IMR-90 (cell line): ENCODE measurements at regions not wholly inside any gene's neighbourhood (a gene's known extent, or its start where the extent isn't known, plus 50 kb on each side); places are given as distances from the start of the nearest gene placed in this dataset.

Experiments
- BHLHE40 ChIP-seq: fragments of 150-350 bp; IDR thresholded peaks from 2 replicates; pipeline ENCODE4 v1.6.1; 2016; ENCODE audit warnings: mild to moderate bottlenecking, low read depth, low read length
- CEBPB ChIP-seq: IDR thresholded peaks from 2 replicates; pipeline ENCODE4 v1.6.1; 2012; ENCODE audit warnings: low read depth, low read length, improper control_type of control experiment
- CHD1 ChIP-seq: IDR thresholded peaks from 2 replicates; pipeline ENCODE4 v1.6.1; 2012; ENCODE audit warnings: low read depth, low read length, improper control_type of control experiment
- CTCF ChIP-seq: conservative IDR thresholded peaks from 2 replicates; pipeline ENCODE4 v1.5.1; 2012; ENCODE audit warnings: mild to moderate bottlenecking, low read depth, low read length, improper control_type of control experiment
- MAFK ChIP-seq: IDR thresholded peaks from 2 replicates; pipeline ENCODE4 v1.6.1; 2012; ENCODE audit warnings: low read depth, low read length, improper control_type of control experiment
- MAZ ChIP-seq: IDR thresholded peaks from 2 replicates; pipeline ENCODE4 v1.6.1; 2012; ENCODE audit warnings: low read depth, mild to moderate bottlenecking, low read length, improper control_type of control experiment, moderate library complexity, borderline replicate concordance
- MXI1 ChIP-seq: IDR thresholded peaks from 2 replicates; pipeline ENCODE4 v1.6.1; 2012; ENCODE audit warnings: low read depth, mild to moderate bottlenecking, low read length, moderate library complexity, borderline replicate concordance
- POLR2A ChIP-seq: IDR thresholded peaks from 2 replicates; pipeline ENCODE4 v1.6.1; 2012; ENCODE audit warnings: mild to moderate bottlenecking, low read depth, low read length
- RAD21 ChIP-seq: IDR thresholded peaks from 2 replicates; pipeline ENCODE4 v1.6.1; 2012; ENCODE audit warnings: low read length, improper control_type of control experiment
- RFX5 ChIP-seq: IDR thresholded peaks from 2 replicates; pipeline ENCODE4 v1.8.0; 2012; ENCODE audit warnings: low read depth, mild to moderate bottlenecking, low read length, moderate library complexity
- SMC3 ChIP-seq: fragments of 150-350 bp; IDR thresholded peaks from 2 replicates; pipeline ENCODE4 v1.6.1; 2016; ENCODE audit warnings: low read depth, mild to moderate bottlenecking, antibody characterized with exemption, low read length, moderate library complexity
- USF2 ChIP-seq: fragments of 150-350 bp; IDR thresholded peaks from 2 replicates; pipeline ENCODE4 v1.6.1; 2017; ENCODE audit warnings: mild to moderate bottlenecking, antibody characterized with exemption, low read length, low read depth

- TF ChIP-seq CTCF (no peak), MAFK (no peak), POLR2A (no peak), MXI1 (no peak), RFX5 (no peak), RAD21 (no peak), CHD1 (no peak), BHLHE40 (no peak), SMC3 (no peak), MAZ (no peak), USF2 (no peak), CEBPB (no peak)
Observed at GRCh38 chr6:141906569-141907080, 226.1 kb upstream of the GJE1 start.
